ENCODE measurements at regions not wholly inside any gene's neighbourhood (a gene's known extent, or its start where the extent isn't known, plus 50 kb on each side); places are given as distances from the start of the nearest gene placed in this dataset.

- TF ChIP-seq GLI4 (tag by site-specific recombination; IDR thresholded peaks at IDR 0.05), result no peak
- no peak for TF ChIP-seq ZNF174 (tag by site-specific recombination; IDR thresholded peaks at IDR 0.05)
- no peak for TF ChIP-seq ZNF645 (tag by site-specific recombination; IDR thresholded peaks at IDR 0.05)
- no peak for TF ChIP-seq ZNF239 (tag by site-specific recombination; IDR thresholded peaks at IDR 0.05)
These were observed 171.8 kb downstream of the ICOS start for GRCh38 chr2:204108330-204108751.

Data from HEK293 (cell line).